ENCODE measurements at regions not wholly inside any gene's neighbourhood (a gene's known extent, or its start where the extent isn't known, plus 50 kb on each side); places are given as distances from the start of the nearest gene placed in this dataset.
"Not testable (repeated sequence)": the region's sequence is repeated elsewhere in the genome, so short reads cannot be mapped to it uniquely, and the experiment has no call there.

GRCh38 chrX:20715176-20715575 lies 448.5 kb upstream of the RPS6KA3 start:
- intact Hi-C loops (cut with micrococcal nuclease), result no loop called here

DNA sequence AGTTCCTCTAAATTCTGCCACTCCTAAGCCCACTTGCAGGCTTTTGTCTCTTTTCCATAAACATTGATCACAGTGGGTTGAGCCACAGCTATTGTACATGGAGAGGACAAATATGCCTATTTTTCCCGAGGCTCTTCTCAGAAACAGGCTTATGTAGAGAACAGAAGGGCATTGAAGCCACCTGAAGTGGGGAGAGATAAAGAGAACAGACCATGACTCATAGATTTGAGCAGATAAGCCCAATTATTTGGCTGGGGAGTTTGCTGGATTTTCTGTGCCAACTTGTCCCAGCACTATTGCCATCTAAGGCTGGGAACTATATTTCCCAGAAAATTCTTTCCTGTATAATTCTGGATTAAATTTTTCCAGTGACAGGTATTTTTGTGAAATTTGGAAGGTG lies 446.1 kb upstream of the RPS6KA3 start:
- intact Hi-C loops (cut with micrococcal nuclease), result no loop called here

- intact Hi-C loops (cut with micrococcal nuclease), result no loop called here
Observed at GRCh38 chrX:20711366-20711765, 444.7 kb upstream of the RPS6KA3 start.

GRCh38 chrX:20693078-20693477 lies 426.4 kb upstream of the RPS6KA3 start:
- intact Hi-C loops (cut with micrococcal nuclease), result no loop called here

- intact Hi-C loops (cut with micrococcal nuclease), result no loop called here
Observed at GRCh38 chrX:20686256-20686655, 419.5 kb upstream of the RPS6KA3 start.

- intact Hi-C loops (cut with micrococcal nuclease), result no loop called here
Observed at GRCh38 chrX:20685652-20686051, 418.9 kb upstream of the RPS6KA3 start.

DNA sequence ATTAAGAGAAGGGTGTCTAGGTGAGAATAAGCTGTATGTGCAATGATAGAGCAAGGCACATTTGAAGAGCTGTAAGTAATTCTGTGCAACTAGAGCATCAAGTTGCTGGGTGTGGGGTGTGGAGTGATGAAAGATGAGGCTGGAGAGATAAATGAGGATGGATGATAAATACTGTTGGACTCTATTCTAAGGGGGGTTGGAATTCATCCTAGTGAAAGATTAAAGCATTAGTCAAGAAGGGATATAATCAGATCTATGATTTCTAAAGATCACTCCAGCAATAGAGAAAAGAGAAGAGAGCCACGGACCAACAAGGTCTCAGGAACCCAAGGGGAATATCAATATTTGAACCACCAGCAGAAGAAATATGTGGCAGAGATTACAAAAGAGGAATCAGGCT lies 415.0 kb upstream of the RPS6KA3 start:
- intact Hi-C loops (cut with micrococcal nuclease), result no loop called here

GRCh38 chrX:20680998-20681397 lies 414.3 kb upstream of the RPS6KA3 start:
- intact Hi-C loops (cut with micrococcal nuclease), result no loop called here

- intact Hi-C loops (cut with micrococcal nuclease), result no loop called here
Observed at GRCh38 chrX:20672476-20672875, 405.8 kb upstream of the RPS6KA3 start.

DNA sequence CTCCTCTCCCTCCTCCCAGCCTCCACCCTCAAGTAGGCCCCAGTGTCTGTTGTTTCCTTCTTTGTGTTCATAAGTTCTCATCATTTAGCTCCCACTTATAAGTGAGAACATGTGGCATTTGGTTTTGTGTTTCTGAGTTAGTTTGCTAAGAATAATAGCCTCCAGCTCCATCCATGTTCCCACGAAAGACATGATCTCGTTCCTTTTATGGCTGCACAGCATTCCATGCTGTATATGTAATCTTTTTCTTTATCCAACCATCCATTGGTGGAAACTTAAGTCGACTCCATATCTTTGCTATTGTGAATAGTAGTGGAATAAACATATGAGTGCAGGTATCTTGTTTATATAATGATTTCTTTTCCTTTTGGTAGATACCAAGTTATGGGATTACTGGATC lies 405.0 kb upstream of the RPS6KA3 start:
- intact Hi-C loops (cut with micrococcal nuclease), result not testable (repeated sequence)

DNA sequence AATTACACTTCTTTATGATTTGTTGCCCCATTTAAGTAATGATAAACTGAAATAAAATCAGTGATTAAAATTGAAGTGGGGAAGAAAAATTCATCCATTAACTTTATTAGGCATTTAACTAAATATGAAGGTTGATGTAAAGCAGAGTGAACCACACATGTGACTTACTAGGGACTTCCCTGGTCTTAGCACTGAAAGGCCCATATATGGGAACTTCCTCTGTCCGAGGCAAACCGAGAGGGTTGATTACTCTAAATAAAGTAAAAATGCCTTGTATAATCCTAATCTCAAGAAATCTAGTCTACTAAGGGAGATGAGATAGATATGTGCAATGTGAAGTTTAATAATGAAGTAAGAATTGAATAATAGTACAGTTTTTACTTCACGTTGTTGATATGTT lies 403.9 kb upstream of the RPS6KA3 start:
- intact Hi-C loops (cut with micrococcal nuclease), result no loop called here

GRCh38 chrX:20668550-20668949 lies 401.8 kb upstream of the RPS6KA3 start:
- intact Hi-C loops (cut with micrococcal nuclease), result no loop called here

DNA sequence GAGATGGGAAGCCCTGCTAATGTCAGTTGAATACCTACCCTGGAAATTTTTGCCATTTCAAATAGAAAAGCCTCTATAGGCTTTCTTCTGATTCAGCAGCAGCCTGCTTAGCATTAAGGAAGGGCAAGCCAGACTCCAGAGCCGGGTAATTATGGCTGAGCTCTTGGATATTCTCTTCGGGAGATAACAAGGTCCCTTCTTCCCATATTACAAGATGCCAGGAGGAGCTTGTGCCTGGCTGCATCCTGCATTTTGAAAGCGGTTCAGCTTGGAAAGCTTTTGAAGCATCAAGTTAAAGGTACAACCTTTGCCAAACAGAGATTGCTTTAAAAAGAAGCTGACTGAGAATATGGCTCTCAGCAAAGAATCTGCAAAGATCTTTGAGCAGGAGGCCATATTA lies 399.6 kb upstream of the RPS6KA3 start:
- intact Hi-C loops (cut with micrococcal nuclease), result no loop called here

- intact Hi-C loops (cut with micrococcal nuclease), result no loop called here
Observed at GRCh38 chrX:20665481-20665880, 398.8 kb upstream of the RPS6KA3 start.

- intact Hi-C loops (cut with micrococcal nuclease), result no loop called here
Observed at GRCh38 chrX:20664774-20665173, 398.1 kb upstream of the RPS6KA3 start.

DNA sequence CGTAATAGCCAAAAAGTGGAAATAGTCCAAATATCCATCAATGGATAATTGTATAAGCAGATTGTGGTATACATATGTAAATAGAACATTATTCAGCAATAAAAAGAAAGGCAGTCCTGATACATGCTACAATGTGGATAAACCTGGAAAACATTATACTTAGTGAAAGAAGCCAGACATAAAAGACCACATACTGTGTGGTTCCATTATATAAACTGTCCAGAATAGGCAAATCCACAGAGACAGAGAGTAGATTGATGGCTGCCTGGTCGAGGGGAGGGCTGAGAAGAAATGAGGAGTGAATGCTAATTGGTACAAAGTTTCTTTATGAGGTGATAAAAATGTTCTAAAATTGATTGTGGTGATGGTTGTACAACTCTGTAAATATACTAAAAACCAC lies 397.4 kb upstream of the RPS6KA3 start:
- intact Hi-C loops (cut with micrococcal nuclease), result no loop called here

GRCh38 chrX:20663336-20663735 lies 396.6 kb upstream of the RPS6KA3 start:
- intact Hi-C loops (cut with micrococcal nuclease), result no loop called here

- intact Hi-C loops (cut with micrococcal nuclease), result no loop called here
Observed at GRCh38 chrX:20656721-20657120, 390.0 kb upstream of the RPS6KA3 start.

GRCh38 chrX:20654596-20655106 lies 387.9 kb upstream of the RPS6KA3 start:
- intact Hi-C loops (cut with micrococcal nuclease), result no loop called here

DNA sequence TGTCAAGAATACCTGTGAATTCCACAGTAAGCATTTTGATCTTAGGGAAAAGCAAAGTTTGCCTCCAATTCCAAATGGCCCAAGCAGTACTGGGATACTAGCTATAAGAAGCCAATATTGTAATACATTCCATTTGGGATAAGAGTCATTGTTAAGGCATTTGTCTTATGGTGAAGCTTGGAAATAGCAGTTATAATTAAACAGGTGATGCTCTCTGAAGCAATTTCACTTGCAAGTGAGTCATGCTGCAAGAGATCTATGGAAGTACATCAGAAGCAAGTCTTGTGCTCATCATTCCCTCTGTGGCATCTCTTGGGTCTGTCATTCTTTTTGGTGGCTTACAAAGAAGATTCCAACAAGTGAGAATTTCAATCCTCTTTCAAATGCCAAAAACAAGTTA lies 386.4 kb upstream of the RPS6KA3 start:
- intact Hi-C loops (cut with micrococcal nuclease), result no loop called here

DNA sequence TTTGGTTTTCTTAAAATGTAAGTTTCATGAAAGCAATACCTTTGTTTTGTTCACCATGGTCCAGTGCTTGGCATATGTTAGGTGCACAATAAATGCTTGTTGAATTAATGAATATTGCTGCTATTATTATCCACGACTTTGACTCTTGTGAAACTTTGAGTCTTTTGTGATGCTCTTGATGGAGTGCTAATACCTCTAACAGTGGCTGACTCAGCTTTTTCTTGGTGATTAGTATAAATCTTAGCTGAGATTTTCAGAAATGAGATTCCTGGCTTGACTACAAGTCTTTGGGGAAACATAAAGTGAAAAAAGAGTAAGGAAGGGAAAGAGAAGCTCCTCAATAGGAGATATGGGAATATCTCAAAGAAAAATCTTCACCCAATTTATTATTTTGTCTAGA lies 375.2 kb upstream of the RPS6KA3 start:
- intact Hi-C loops (cut with micrococcal nuclease), result no loop called here

- intact Hi-C loops (cut with micrococcal nuclease), result no loop called here
Observed at GRCh38 chrX:20639115-20639514, 372.4 kb upstream of the RPS6KA3 start.

DNA sequence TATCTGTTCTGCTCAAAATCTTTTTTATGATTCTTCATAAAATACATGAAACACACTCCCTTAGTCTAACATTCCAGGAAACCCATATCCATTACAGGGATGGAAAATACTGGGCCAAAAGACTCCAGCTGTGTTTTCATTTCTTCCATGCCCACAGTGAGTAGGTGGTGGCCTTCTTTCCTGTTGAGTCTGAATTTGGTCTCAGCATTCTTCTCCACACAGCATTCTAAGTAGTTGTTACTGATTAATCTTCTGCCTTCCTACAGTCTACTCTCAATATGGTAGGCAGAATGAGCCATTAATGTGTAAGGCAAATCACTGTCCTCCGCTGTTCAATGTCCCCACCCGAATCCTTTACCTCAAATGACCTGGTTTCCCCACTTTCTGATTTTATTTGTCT lies 370.6 kb upstream of the RPS6KA3 start:
- intact Hi-C loops (cut with micrococcal nuclease), result no loop called here

DNA sequence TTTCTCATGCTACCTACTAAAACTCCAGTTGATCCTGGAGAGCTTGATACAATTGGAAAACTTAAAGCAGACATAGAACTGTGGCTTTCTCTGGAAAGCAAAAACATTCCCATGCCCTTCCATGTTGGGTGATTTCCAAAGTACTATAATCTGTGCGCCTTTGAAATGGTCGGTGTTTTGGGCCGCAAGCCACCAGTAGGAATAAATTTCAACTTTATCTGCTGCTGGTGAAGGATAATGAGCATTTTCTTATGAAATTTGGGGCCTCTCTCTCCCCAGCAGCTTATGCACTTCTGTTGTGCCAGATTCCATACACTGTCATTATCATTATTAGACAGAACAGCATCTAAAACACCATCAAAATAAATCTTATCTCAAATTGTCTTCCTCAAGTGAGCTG lies 366.7 kb upstream of the RPS6KA3 start:
- intact Hi-C loops (cut with micrococcal nuclease), result no loop called here

All from T-helper 1 cell treated with Interleukin-12 subunit alpha and Interleukin-12 subunit beta and Interleukin-4 antibody, amounts not matched to agents 30 ng/mL and 1 ng/mL, for 36 hours (primary cell).